ACC112 (cell line): ENCODE measurements at regions not wholly inside any gene's neighbourhood (a gene's known extent, or its start where the extent isn't known, plus 50 kb on each side); places are given as distances from the start of the nearest gene placed in this dataset.

Experiments used
- H2AFZ ChIP-seq: fragments of 200-600 bp; sonication (generic); one replicate; pipeline ENCODE4 v1.6.0; 2017; ENCODE audit warnings: antibody characterized with exemption, low read length; ENCODE audit not compliant: unreplicated experiment
- H3K27ac ChIP-seq: fragments of 200-600 bp; sonication (generic); 2 replicates; pipeline ENCODE4 v1.5.1; 2014; ENCODE audit warnings: low read depth, mild to moderate bottlenecking, antibody characterized with exemption, low read length, moderate library complexity
- H3K27me3 ChIP-seq: fragments of 200-600 bp; sonication (generic); 2 replicates; pipeline ENCODE4 v1.6.1; 2014; ENCODE audit warnings: mild to moderate bottlenecking, antibody characterized with exemption, low read length, moderate library complexity, mixed read lengths; ENCODE audit not compliant: insufficient read depth
- H3K36me3 ChIP-seq: fragments of 200-600 bp; sonication (generic); 2 replicates; pipeline ENCODE4 v1.6.1; 2016; ENCODE audit warnings: mild to moderate bottlenecking, antibody characterized with exemption, low read length, moderate library complexity, mixed read lengths; ENCODE audit not compliant: insufficient read depth
- H3K4me1 ChIP-seq: fragments of 200-600 bp; sonication (generic); one replicate; pipeline ENCODE4 v1.6.1; 2016; ENCODE audit warnings: low read length, mixed read lengths; ENCODE audit not compliant: insufficient read depth, unreplicated experiment, control insufficient read depth
- H3K4me3 ChIP-seq: fragments of 200-600 bp; sonication (generic); 2 replicates; pipeline ENCODE4 v1.5.1; 2014; ENCODE audit warnings: mild to moderate bottlenecking, low read depth, low read length
- H3K79me2 ChIP-seq: fragments of 200-600 bp; sonication (generic); one replicate; pipeline ENCODE4 v1.6.0; 2016; ENCODE audit warnings: low read length; ENCODE audit not compliant: control insufficient read depth, unreplicated experiment, insufficient read depth

GRCh38 chr15:47405365-47406162, 311.7 kb upstream of the SEMA6D start:
- Histone ChIP-seq H3K4me3 (no peak overlapping the region), H3K27ac (no peak overlapping the region)

GRCh38 chr15:47407692-47408091, 309.6 kb upstream of the SEMA6D start:
- Histone ChIP-seq H3K79me2 (no peaks in the 10 kb centered on the region), H3K4me3 (no peak overlapping the region), H3K27me3 (no peaks in the 10 kb centered on the region), H2AFZ (no peak overlapping the region), H3K27ac (no peak overlapping the region), H3K36me3 (no peaks in the 10 kb centered on the region), H3K4me1 (no peaks in the 10 kb centered on the region)

More at GRCh38 chr15:47405365-47406162, 311.7 kb upstream of the SEMA6D start:
- Histone ChIP-seq H3K4me1 (no peaks in the 10 kb centered on the region), H2AFZ (no peak overlapping the region), H3K27me3 (no peaks in the 10 kb centered on the region), H3K79me2 (no peaks in the 10 kb centered on the region), H3K36me3 (no peaks in the 10 kb centered on the region)

GRCh38 chr15:47409038-47409437, 308.3 kb upstream of the SEMA6D start:
- Histone ChIP-seq H3K36me3 (no peaks in the 10 kb centered on the region), H3K27me3 (no peaks in the 10 kb centered on the region), H3K4me3 (no peak overlapping the region), H3K4me1 (no peaks in the 10 kb centered on the region), H3K79me2 (no peaks in the 10 kb centered on the region), H3K27ac (no peak overlapping the region), H2AFZ (no peak overlapping the region)

- Histone ChIP-seq H3K27ac (no peak overlapping the region), H2AFZ (no peak overlapping the region), H3K4me3 (no peak overlapping the region), H3K27me3 (no peaks in the 10 kb centered on the region), H3K4me1 (no peaks in the 10 kb centered on the region), H3K36me3 (no peaks in the 10 kb centered on the region), H3K79me2 (no peaks in the 10 kb centered on the region)
Observed at GRCh38 chr15:47409600-47409999, 307.7 kb upstream of the SEMA6D start.

- Histone ChIP-seq H3K4me3 (no peak overlapping the region), H3K36me3 (no peaks in the 10 kb centered on the region), H2AFZ (no peak overlapping the region), H3K79me2 (no peaks in the 10 kb centered on the region), H3K27ac (no peak overlapping the region), H3K4me1 (peaks cover 2% of the 10 kb centered on the region), H3K27me3 (no peaks in the 10 kb centered on the region)
Observed at GRCh38 chr15:47410247-47410646, 307.1 kb upstream of the SEMA6D start.

GRCh38 chr15:47411733-47412132, 305.6 kb upstream of the SEMA6D start:
- Histone ChIP-seq H3K79me2 (no peaks in the 10 kb centered on the region), H2AFZ (no peak overlapping the region), H3K36me3 (no peaks in the 10 kb centered on the region), H3K4me1 (peaks cover 12% of the 10 kb centered on the region), H3K27ac (no peak overlapping the region), H3K27me3 (no peaks in the 10 kb centered on the region), H3K4me3 (no peak overlapping the region)

- H3K27ac ChIP-seq = no peak overlapping the region
- H3K36me3 ChIP-seq = no peaks in the 10 kb centered on the region
- no peak overlapping the region for H3K4me3 ChIP-seq
- no peaks in the 10 kb centered on the region for H3K27me3 ChIP-seq
- no peaks in the 10 kb centered on the region for H3K79me2 ChIP-seq
- peaks cover 12% of the 10 kb centered on the region for H3K4me1 ChIP-seq
- no peak overlapping the region for H2AFZ ChIP-seq
Observed at GRCh38 chr15:47412136-47412535, 305.2 kb upstream of the SEMA6D start.

- no peak overlapping the region for H3K27ac ChIP-seq
- H3K4me1 ChIP-seq = peaks cover 12% of the 10 kb centered on the region
- H3K4me3 ChIP-seq = no peak overlapping the region
- H3K79me2 ChIP-seq = no peaks in the 10 kb centered on the region
- no peaks in the 10 kb centered on the region for H3K36me3 ChIP-seq
- H3K27me3 ChIP-seq = no peaks in the 10 kb centered on the region
- no peak overlapping the region for H2AFZ ChIP-seq
Observed at GRCh38 chr15:47412802-47413201, 304.5 kb upstream of the SEMA6D start.

- H3K36me3 ChIP-seq = no peaks in the 10 kb centered on the region
- H3K79me2 ChIP-seq = no peaks in the 10 kb centered on the region
- H3K4me1 ChIP-seq = peaks cover 12% of the 10 kb centered on the region
- no peak overlapping the region for H3K4me3 ChIP-seq
- H3K27me3 ChIP-seq = no peaks in the 10 kb centered on the region
- no peak overlapping the region for H2AFZ ChIP-seq
- no peak overlapping the region for H3K27ac ChIP-seq
Observed at GRCh38 chr15:47414207-47414606, 303.1 kb upstream of the SEMA6D start.

GRCh38 chr15:47415539-47415971, 301.8 kb upstream of the SEMA6D start:
- no peaks in the 10 kb centered on the region for H3K36me3 ChIP-seq
- H3K27ac ChIP-seq = no peak overlapping the region
- H3K4me3 ChIP-seq = peak overlapping the region; percentile 21; the same call in 1 of the 2 replicates
- peaks cover 12% of the 10 kb centered on the region for H3K4me1 ChIP-seq
- H3K79me2 ChIP-seq = no peaks in the 10 kb centered on the region
- peak overlapping the region; percentile 50 for H2AFZ ChIP-seq
- H3K27me3 ChIP-seq = no peaks in the 10 kb centered on the region
